ENCODE measurements at regions not wholly inside any gene's neighbourhood (a gene's known extent, or its start where the extent isn't known, plus 50 kb on each side); places are given as distances from the start of the nearest gene placed in this dataset.

- 60 to 83% (median 71%) methylated on average over 7 of the region's 7 CpGs for WGBS, 5 donors
- Histone ChIP-seq H3K4me1 (no peaks in the 10 kb centered on the region), H3K27me3 (no peaks in the 10 kb centered on the region), H3K4me3 (no peak overlapping the region), H3K27ac (no peak overlapping the region), H3K36me3 (no peaks in the 10 kb centered on the region), H3K9me3 (no peaks in the 10 kb centered on the region)
- TF ChIP-seq EP300 (IDR thresholded peaks at IDR 0.05) (no peak), POLR2A (IDR thresholded peaks at IDR 0.05) (no peak), POLR2AphosphoS5 (IDR thresholded peaks at IDR 0.05) (no peak), CTCF (IDR thresholded peaks at IDR 0.05) (no peak)
- intact Hi-C loops (cut with DNase I; ENCODE audit: low total_unique reads) = no loop called here
- no peak for DNase-seq
These were observed 114.0 kb upstream of the VEGFC start for GRCh38 chr4:176906709-176907108.

- Histone ChIP-seq H3K9me3 (peaks cover 3 to 6% (median 5%) of the 10 kb centered on the region in 4 donors), H3K4me1 (no peaks in the 10 kb centered on the region), H3K27me3 (no peaks in the 10 kb centered on the region), H3K4me3 (no peak overlapping the region), H3K27ac (no peak overlapping the region), H3K36me3 (no peaks in the 10 kb centered on the region)
- no peak for DNase-seq
- TF ChIP-seq POLR2AphosphoS5 (IDR thresholded peaks at IDR 0.05) (no peak), POLR2A (IDR thresholded peaks at IDR 0.05) (no peak)
- WGBS, 5 donors = 78 to 92% (median 89%) methylated on average over 2 of the region's 2 CpGs
- intact Hi-C loops (cut with DNase I; ENCODE audit: low total_unique reads) = no loop called here
These were observed 117.9 kb upstream of the VEGFC start for GRCh38 chr4:176910646-176911045.

GRCh38 chr4:176919631-176920030, 126.9 kb upstream of the VEGFC start:
- no peaks in the 10 kb centered on the region for H3K36me3 ChIP-seq
- no peaks in the 10 kb centered on the region for H3K4me1 ChIP-seq
- no peak overlapping the region for H3K4me3 ChIP-seq
- no peak overlapping the region for H3K27ac ChIP-seq
- intact Hi-C loops (cut with DNase I; ENCODE audit: low total_unique reads) = no loop called here
- WGBS, 5 donors = 82 to 89% (median 86%) methylated on average over 2 of the region's 2 CpGs
- H3K27me3 ChIP-seq = no peaks in the 10 kb centered on the region
- DNase-seq = no peak
- TF ChIP-seq POLR2A (IDR thresholded peaks at IDR 0.05) = no peak
- TF ChIP-seq CTCF (IDR thresholded peaks at IDR 0.05) = no peak
- no peak for TF ChIP-seq POLR2AphosphoS5 (IDR thresholded peaks at IDR 0.05)
- TF ChIP-seq EP300 (IDR thresholded peaks at IDR 0.05) = no peak
- H3K9me3 ChIP-seq = peaks cover 5 to 10% (median 8%) of the 10 kb centered on the region in 4 donors

- H3K4me3 ChIP-seq = no peak overlapping the region
- WGBS, 5 donors = 43 to 62% (median 56%) methylated on average over 4 of the region's 4 CpGs
- H3K4me1 ChIP-seq = no peaks in the 10 kb centered on the region
- H3K9me3 ChIP-seq = peaks cover under 1 to 4% (median 3%) of the 10 kb centered on the region in 4 donors
- DNase-seq = no peak
- H3K27me3 ChIP-seq = no peaks in the 10 kb centered on the region
- H3K27ac ChIP-seq = no peak overlapping the region
- TF ChIP-seq POLR2AphosphoS5 (IDR thresholded peaks at IDR 0.05) (no peak), CTCF (IDR thresholded peaks at IDR 0.05) (no peak), EP300 (IDR thresholded peaks at IDR 0.05) (no peak), POLR2A (IDR thresholded peaks at IDR 0.05) (no peak)
- intact Hi-C loops (cut with DNase I; ENCODE audit: low total_unique reads) = no loop called here
- H3K36me3 ChIP-seq = no peaks in the 10 kb centered on the region
These were observed 128.0 kb upstream of the VEGFC start for GRCh38 chr4:176920694-176921093.

GRCh38 chr4:176921256-176921655, 128.5 kb upstream of the VEGFC start:
- TF ChIP-seq POLR2AphosphoS5 (IDR thresholded peaks at IDR 0.05) = no peak
- no peak for TF ChIP-seq POLR2A (IDR thresholded peaks at IDR 0.05)
- no peak for TF ChIP-seq EP300 (IDR thresholded peaks at IDR 0.05)
- no peak for TF ChIP-seq CTCF (IDR thresholded peaks at IDR 0.05)
- intact Hi-C loops (cut with DNase I; ENCODE audit: low total_unique reads) = no loop called here
- H3K36me3 ChIP-seq = no peaks in the 10 kb centered on the region
- no peak overlapping the region for H3K27ac ChIP-seq
- DNase-seq = no peak
- H3K4me3 ChIP-seq = no peak overlapping the region
- no peaks in the 10 kb centered on the region for H3K4me1 ChIP-seq
- 53 to 59% (median 56%) methylated on average over 4 of the region's 4 CpGs for WGBS, 5 donors
- H3K27me3 ChIP-seq = no peaks in the 10 kb centered on the region
- H3K9me3 ChIP-seq = no peaks in the 10 kb centered on the region
